T-cell (primary cell): ENCODE measurements at regions not wholly inside any gene's neighbourhood (a gene's known extent, or its start where the extent isn't known, plus 50 kb on each side); places are given as distances from the start of the nearest gene placed in this dataset.

ENCODE experiments used
- ATAC-seq, 4 experiments: fragments of 200-7000 bp in 3 of 4; fragments of 150-1000 bp in 1 of 4; cut with Tn5 transposase; replicated peaks in 1 of 4; 1 replicate in 3 of 4; 2 replicates in 1 of 4; pipeline ENCODE4 v1.10.0; 2021; ENCODE audit warnings: moderate library complexity in 3 of 4, mild to moderate bottlenecking in 2 of 4, moderate number of reproducible peaks in 1 of 4
- CTCF ChIA-PET, 2 donors: fragments of 300-600 bp; sonication (Branson Sonifier 250); formaldehyde crosslinking; loops; one replicate each; lab custom pipeline; 2022; ENCODE audit warnings: antibody characterized with exemption in 2 of 2; lab: Charles Lee
- POLR2A ChIA-PET, 2 donors: fragments of 300-600 bp; sonication (Branson Sonifier 250); formaldehyde crosslinking; loops; one replicate each; lab custom pipeline; 2022; ENCODE audit warnings: antibody characterized with exemption in 2 of 2; lab: Charles Lee
- DNase-seq, 35 experiments: peaks; one replicate each; pipeline versions ENCODE4 v3.0.0 to v3.0.0-alpha.2; 2013 to 2023
- H3K27ac ChIP-seq: one replicate; pipeline ENCODE4 v1.5.1; 2013; ENCODE audit warnings: low read length
- H3K27me3 ChIP-seq, 2 experiments: replicated peaks in 1 of 2; 1 replicate in 1 of 2; 2 replicates in 1 of 2; pipeline versions ENCODE4 v1.6.1 to v1.7.0; 2013; ENCODE audit warnings: low read length in 1 of 2, mixed read lengths in 1 of 2; ENCODE audit not compliant: control insufficient read depth in 2 of 2, insufficient read depth in 2 of 2; ENCODE audit errors: extremely low read depth in 1 of 2
- H3K36me3 ChIP-seq, 2 donors: 1 replicate in 1 of 2; 2 replicates in 1 of 2; pipeline versions ENCODE4 v1.6.1 to v1.7.0; 2013; ENCODE audit warnings: low read length in 1 of 2; ENCODE audit not compliant: control insufficient read depth in 2 of 2, insufficient read depth in 1 of 2; ENCODE audit errors: extremely low read depth in 1 of 2
- H3K4me1 ChIP-seq, 2 experiments: 1 replicate in 1 of 2; 2 replicates in 1 of 2; pipeline versions ENCODE4 v1.6.1 to v1.7.0; 2013; ENCODE audit warnings: low read length in 2 of 2, mixed read lengths in 1 of 2; ENCODE audit not compliant: insufficient read depth in 2 of 2, control insufficient read depth in 1 of 2; ENCODE audit errors: extremely low read depth in 1 of 2
- H3K4me3 ChIP-seq, 2 donors: 1 replicate in 1 of 2; 2 replicates in 1 of 2; pipeline versions ENCODE4 v1.5.1 to v1.7.0; 2013; ENCODE audit warnings: mild to moderate bottlenecking in 2 of 2, low read length in 1 of 2, moderate library complexity in 1 of 2; ENCODE audit not compliant: control insufficient read depth in 1 of 2; ENCODE audit errors: extremely low read depth in 1 of 2
- H3K9me3 ChIP-seq: 2 replicates; pipeline ENCODE4 v1.7.0; 2013
- H3K27ac Mint-ChIP-seq, 2 donors: one replicate each; pipeline ENCODE4 v1.8.0; 2020 to 2021; ENCODE audit warnings: mild to moderate bottlenecking in 2 of 2, mixed read lengths in 2 of 2
- H3K27me3 Mint-ChIP-seq, 2 donors: one replicate each; pipeline ENCODE4 v1.8.0; 2021 to 2022; ENCODE audit warnings: mixed read lengths in 2 of 2
- H3K36me3 Mint-ChIP-seq: one replicate; pipeline ENCODE4 v1.8.0; 2021; ENCODE audit warnings: mixed read lengths
- H3K4me1 Mint-ChIP-seq, 3 donors: one replicate each; pipeline ENCODE4 v1.8.0; 2020 to 2022; ENCODE audit warnings: mixed read lengths in 3 of 3, mild to moderate bottlenecking in 1 of 3
- H3K4me3 Mint-ChIP-seq, 3 donors: one replicate each; pipeline ENCODE4 v1.8.0; 2020 to 2022; ENCODE audit warnings: mild to moderate bottlenecking in 3 of 3, mixed read lengths in 3 of 3, moderate library complexity in 3 of 3
- H3K9me3 Mint-ChIP-seq, 3 donors: one replicate each; pipeline ENCODE4 v1.8.0; 2020 to 2022; ENCODE audit warnings: mixed read lengths in 3 of 3
- WGBS: methylation state at CpG from one replicate; pipeline ENCODE4 v1.1.5; 2013; ENCODE audit warnings: missing lambda C conversion rate; ENCODE audit not compliant: insufficient coverage; 5-methylcytosine and 5-hydroxymethylcytosine counted together

DNA sequence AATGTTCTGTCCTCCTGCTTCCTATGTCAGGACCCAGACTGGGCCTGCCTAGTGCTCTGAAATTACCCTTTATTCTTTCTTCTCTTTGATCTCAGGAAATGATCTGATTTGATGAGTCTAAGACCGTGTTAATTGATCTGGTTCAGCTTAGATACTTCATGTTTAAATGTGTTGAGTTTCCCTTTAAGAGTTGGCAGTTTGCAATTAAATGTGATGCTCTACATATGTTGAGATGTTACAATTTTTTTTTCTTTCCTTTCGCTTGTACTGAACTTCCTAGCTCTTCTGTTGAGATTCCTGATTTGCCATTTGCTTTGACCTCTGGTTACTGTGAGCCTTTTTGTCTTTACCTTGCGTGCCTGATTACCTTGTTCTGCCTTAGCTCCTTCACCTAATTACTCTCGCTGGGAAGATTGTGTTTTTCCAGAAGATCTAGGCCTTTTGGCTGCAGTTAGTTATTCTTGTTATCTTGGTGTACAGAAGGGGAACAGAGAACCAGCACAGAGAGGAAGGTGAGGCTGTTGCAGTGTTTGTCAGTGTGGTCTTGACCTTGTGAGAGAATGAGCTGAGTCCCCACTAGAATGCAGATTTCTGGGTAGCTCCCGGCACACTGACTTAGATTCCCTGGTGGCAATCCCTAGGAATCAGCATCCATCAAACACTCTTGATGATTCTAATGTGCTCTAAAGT, 203.6 kb downstream of the EDEM1 start:
- no peaks in the 10 kb centered on the region for H3K9me3 Mint-ChIP-seq
- Histone ChIP-seq H3K27ac (no peak overlapping the region), H3K27me3 (no peaks in the 10 kb centered on the region), H3K4me3 (no peak overlapping the region), H3K4me1 (no peaks in the 10 kb centered on the region), H3K36me3 (no peaks in the 10 kb centered on the region), H3K9me3 (no peaks in the 10 kb centered on the region)
- no CpG with 5 or more reads among the region's 5 CpGs for WGBS
- no peaks in the 10 kb centered on the region for H3K36me3 Mint-ChIP-seq
- H3K4me3 Mint-ChIP-seq, result no peak overlapping the region
- ChIA-PET POLR2A (no interaction called here), CTCF (no interaction called here)
- ATAC-seq (no peak), DNase-seq (no peak)
- H3K27me3 Mint-ChIP-seq, result peaks cover 9 to 33% of the 10 kb centered on the region in 2 donors
- H3K27ac Mint-ChIP-seq, result no peak overlapping the region
- peaks cover 0 to 6% (median 0%) of the 10 kb centered on the region in 3 donors for H3K4me1 Mint-ChIP-seq

DNA sequence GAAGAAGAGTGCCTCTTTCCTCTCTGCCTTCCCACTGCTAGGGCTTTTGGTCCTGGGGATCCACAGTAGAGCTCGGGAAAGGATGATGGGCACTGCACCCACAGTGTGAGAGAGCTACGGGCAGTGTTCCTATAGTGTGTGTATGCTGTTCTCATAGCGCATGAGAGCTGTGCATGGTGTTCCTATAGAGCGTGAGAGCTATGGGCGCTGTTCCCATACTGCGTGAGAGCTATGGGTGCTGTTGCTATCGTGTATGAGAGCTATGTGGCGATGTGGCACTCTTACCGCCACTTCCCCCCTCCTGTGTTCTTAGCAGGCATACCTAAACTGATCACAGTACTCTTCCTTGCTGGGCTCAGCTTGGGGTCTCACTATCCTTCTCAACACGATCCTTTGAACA, 213.5 kb downstream of the EDEM1 start:
- no peaks in the 10 kb centered on the region for H3K9me3 ChIP-seq
- no peak for ATAC-seq
- no peak overlapping the region for H3K27ac Mint-ChIP-seq
- DNase-seq, result no peak
- peaks cover 3 to 20% of the 10 kb centered on the region in 2 donors for H3K27me3 Mint-ChIP-seq
- peaks cover 0 to 2% of the 10 kb centered on the region in 2 experiments for H3K27me3 ChIP-seq
- H3K36me3 ChIP-seq, result no peaks in the 10 kb centered on the region
- ChIA-PET CTCF (interaction anchor here in 1 of 2 donors (0.6 kb wide), 1 partner anchor 48 kb away, joined by 5 read pairs; no protein-coding TSS in a partner anchor), POLR2A (no interaction called here)
- H3K9me3 Mint-ChIP-seq, result no peaks in the 10 kb centered on the region
- no peak overlapping the region for H3K27ac ChIP-seq
- WGBS, result 95% methylated on average over 9 of the region's 10 CpGs
- no peaks in the 10 kb centered on the region for H3K36me3 Mint-ChIP-seq
- no peak overlapping the region for H3K4me3 Mint-ChIP-seq
- H3K4me1 ChIP-seq, result no peaks in the 10 kb centered on the region
- H3K4me1 Mint-ChIP-seq, result no peaks in the 10 kb centered on the region
- no peak overlapping the region for H3K4me3 ChIP-seq

- no CpG with 5 or more reads among the region's 2 CpGs for WGBS
- ChIA-PET POLR2A (no interaction called here), CTCF (no interaction called here)
- Mint-ChIP-seq H3K27ac (no peak overlapping the region), H3K4me1 (no peaks in the 10 kb centered on the region), H3K4me3 (no peak overlapping the region), H3K9me3 (no peaks in the 10 kb centered on the region), H3K27me3 (peaks cover 14 to 20% of the 10 kb centered on the region in 2 donors), H3K36me3 (no peaks in the 10 kb centered on the region)
- no peaks in the 10 kb centered on the region for H3K36me3 ChIP-seq
- H3K4me1 ChIP-seq, result no peaks in the 10 kb centered on the region
- no peak for DNase-seq
- peaks cover 0 to 2% of the 10 kb centered on the region in 2 experiments for H3K27me3 ChIP-seq
- no peak overlapping the region for H3K27ac ChIP-seq
- ATAC-seq, result no peak
- H3K4me3 ChIP-seq, result no peak overlapping the region
- no peaks in the 10 kb centered on the region for H3K9me3 ChIP-seq
Measured at GRCh38 chr3:5404718-5405117, 217.2 kb downstream of the EDEM1 start.

GRCh38 chr3:5411786-5412185, 224.3 kb downstream of the EDEM1 start:
- Histone ChIP-seq H3K4me3 (no peak overlapping the region), H3K36me3 (no peaks in the 10 kb centered on the region), H3K27ac (no peak overlapping the region), H3K4me1 (no peaks in the 10 kb centered on the region), H3K27me3 (peaks cover 0 to 7% of the 10 kb centered on the region in 2 experiments), H3K9me3 (no peaks in the 10 kb centered on the region)
- WGBS, result no CpG with 5 or more reads among the region's 2 CpGs
- CTCF ChIA-PET, result no interaction called here
- peaks cover 14 to 15% of the 10 kb centered on the region in 2 donors for H3K27me3 Mint-ChIP-seq
- DNase-seq, result no peak
- peaks cover 4 to 14% (median 9%) of the 10 kb centered on the region in 3 donors for H3K9me3 Mint-ChIP-seq
- POLR2A ChIA-PET, result no interaction called here
- no peaks in the 10 kb centered on the region for H3K4me1 Mint-ChIP-seq
- ATAC-seq, result no peak
- no peaks in the 10 kb centered on the region for H3K36me3 Mint-ChIP-seq
- H3K27ac Mint-ChIP-seq, result no peak overlapping the region
- H3K4me3 Mint-ChIP-seq, result no peak overlapping the region

GRCh38 chr3:5423076-5423475, 235.6 kb downstream of the EDEM1 start:
- Mint-ChIP-seq H3K27me3 (peaks cover 4 to 9% of the 10 kb centered on the region in 2 donors), H3K4me3 (no peak overlapping the region), H3K27ac (no peak overlapping the region), H3K9me3 (peaks cover 0 to 3% (median 0%) of the 10 kb centered on the region in 3 donors), H3K36me3 (no peaks in the 10 kb centered on the region), H3K4me1 (peaks cover 2 to 7% (median 5%) of the 10 kb centered on the region in 3 donors)
- no peaks in the 10 kb centered on the region for H3K36me3 ChIP-seq
- 80% methylated on average over 2 of the region's 4 CpGs for WGBS
- peaks cover 0 to 3% of the 10 kb centered on the region in 2 experiments for H3K4me1 ChIP-seq
- ATAC-seq, result no peak
- ChIA-PET POLR2A (no interaction called here), CTCF (no interaction called here)
- H3K9me3 ChIP-seq, result no peaks in the 10 kb centered on the region
- DNase-seq, result no peak
- no peak overlapping the region for H3K4me3 ChIP-seq
- no peak overlapping the region for H3K27ac ChIP-seq
- H3K27me3 ChIP-seq, result peaks cover 0 to 3% of the 10 kb centered on the region in 2 experiments

- H3K36me3 Mint-ChIP-seq, result no peaks in the 10 kb centered on the region
- ChIA-PET POLR2A (no interaction called here), CTCF (interaction anchor here in 1 of 2 donors (0.6 kb wide), 1 partner anchor 28 kb away, joined by 4 read pairs; no protein-coding TSS in a partner anchor)
- peaks cover 2 to 9% (median 7%) of the 10 kb centered on the region in 3 donors for H3K4me1 Mint-ChIP-seq
- peaks cover 0 to 3% of the 10 kb centered on the region in 2 experiments for H3K4me1 ChIP-seq
- H3K4me3 ChIP-seq, result no peak overlapping the region
- H3K27me3 ChIP-seq, result peaks cover 0 to 3% of the 10 kb centered on the region in 2 experiments
- H3K36me3 ChIP-seq, result no peaks in the 10 kb centered on the region
- H3K27me3 Mint-ChIP-seq, result peaks cover 5 to 8% of the 10 kb centered on the region in 2 donors
- ATAC-seq, result no peak
- no peak overlapping the region for H3K4me3 Mint-ChIP-seq
- no peaks in the 10 kb centered on the region for H3K9me3 ChIP-seq
- no peak overlapping the region for H3K27ac ChIP-seq
- peaks cover 0 to under 1% (median 0%) of the 10 kb centered on the region in 3 donors for H3K9me3 Mint-ChIP-seq
- WGBS, result no CpG with 5 or more reads among the region's 2 CpGs
- DNase-seq, result no peak
- H3K27ac Mint-ChIP-seq, result no peak overlapping the region
Measured at GRCh38 chr3:5423523-5423922, 236.0 kb downstream of the EDEM1 start.
